ENCODE measurements at regions not wholly inside any gene's neighbourhood (a gene's known extent, or its start where the extent isn't known, plus 50 kb on each side); places are given as distances from the start of the nearest gene placed in this dataset.

DNA sequence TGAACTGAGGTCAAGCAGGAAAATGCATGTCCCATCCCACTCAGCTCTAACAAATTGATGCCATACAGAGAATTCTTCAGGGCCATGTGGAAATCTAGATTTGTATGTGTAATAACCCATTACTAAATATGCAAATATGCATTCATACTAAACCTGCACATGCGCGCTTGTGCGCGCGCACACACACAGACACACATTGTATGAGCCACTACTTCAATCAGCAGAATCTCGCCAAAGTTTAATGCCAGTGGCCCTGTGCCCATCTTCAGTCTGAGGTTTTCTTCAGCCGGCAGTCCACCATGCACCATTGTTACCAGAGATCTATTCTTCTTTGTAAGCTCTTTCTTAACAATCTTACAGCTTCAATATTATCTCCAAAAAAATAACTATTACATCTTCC lies 276.4 kb downstream of the PDGFC start:
- no TSS peak for BruUV-seq (replicated peaks)
- no peak overlapping the region for H3K9ac ChIP-seq (replicated peaks; ENCODE audit: extremely low read depth, insufficient read depth, low read length)
- H3K9me1 ChIP-seq (replicated peaks; ENCODE audit: control insufficient read depth, extremely low read depth, insufficient read depth, low read length), result no peaks in the 10 kb centered on the region
- CTCF ChIA-PET, result no interaction called here
- intact Hi-C loops (cut with micrococcal nuclease), result no loop called here
- no peak overlapping the region for H3K27ac ChIP-seq (ENCODE audit: insufficient read depth, low read depth, low read length)
- no peaks in the 10 kb centered on the region for H3K9me3 ChIP-seq (replicated peaks; ENCODE audit: control insufficient read depth, insufficient read depth, low read length)
- no peak for TF ChIP-seq FOS (IDR thresholded peaks at IDR 0.05; ENCODE audit: borderline replicate concordance, insufficient read depth, low read length)
- no peak for TF ChIP-seq POLR2A (IDR thresholded peaks at IDR 0.05; ENCODE audit: low read depth, low read length)
- TF ChIP-seq CTCF (IDR thresholded peaks at IDR 0.05; ENCODE audit: extremely low read depth in 1 of 2, insufficient read depth in 1 of 2, low read depth in 1 of 2, low read length in 2 of 2), result no peak
- TF ChIP-seq, protein P1, sequence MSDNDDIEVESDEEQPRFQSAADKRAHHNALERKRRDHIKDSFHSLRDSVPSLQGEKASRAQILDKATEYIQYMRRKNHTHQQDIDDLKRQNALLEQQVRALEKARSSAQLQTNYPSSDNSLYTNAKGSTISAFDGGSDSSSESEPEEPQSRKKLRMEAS (IDR thresholded peaks at IDR 0.05; ENCODE audit: insufficient read depth, insufficient read length), result no peak
- no peak for TF ChIP-seq MYC (IDR thresholded peaks at IDR 0.05; ENCODE audit: low read depth, low read length)
- no peak for TF ChIP-seq POLR2AphosphoS5 (IDR thresholded peaks at IDR 0.05; ENCODE audit: insufficient read depth, low read depth, low read length)
- no peak for TF ChIP-seq GATA2 (IDR thresholded peaks at IDR 0.05; ENCODE audit: insufficient read depth, insufficient read length, low read depth, low read length)
- TF ChIP-seq JUN (IDR thresholded peaks at IDR 0.05; ENCODE audit: borderline replicate concordance, insufficient read depth, insufficient read length, low read depth), result no peak
- TF ChIP-seq EZH2 (IDR thresholded peaks at IDR 0.05; ENCODE audit: borderline replicate concordance, low read depth, low read length, severe bottlenecking), result no peak
- dilution Hi-C loops (cut with MboI; ENCODE audit: extremely low pct_ligation_motif_present, low sequenced_read_pairs), result no loop called here
- FAIRE-seq (no peak), DNase-seq (ENCODE audit: low read depth, low spot score) (no peak)
- no peaks in the 10 kb centered on the region for H3K27me3 ChIP-seq (ENCODE audit: control insufficient read depth in 2 of 2, insufficient read depth in 2 of 2, low read length in 2 of 2)
- no peaks in the 10 kb centered on the region for H3K79me2 ChIP-seq (ENCODE audit: control insufficient read depth, insufficient read depth, low read length)
- no peak overlapping the region for H2AFZ ChIP-seq (ENCODE audit: low read depth, low read length)
- POLR2A ChIA-PET, result no interaction called here
- H3K4me1 ChIP-seq (ENCODE audit: control insufficient read depth, extremely low read depth, insufficient read depth, low read length), result no peaks in the 10 kb centered on the region
- H3K36me3 ChIP-seq (ENCODE audit: control insufficient read depth in 2 of 2, extremely low read depth in 1 of 2, insufficient read depth in 2 of 2, low read length in 2 of 2), result no peaks in the 10 kb centered on the region
- H3K4me3 ChIP-seq (replicated peaks in 1 of 3; ENCODE audit: insufficient read depth in 1 of 3, low read depth in 1 of 3, low read length in 3 of 3), result no peak overlapping the region
- no peaks in the 10 kb centered on the region for H4K20me1 ChIP-seq (replicated peaks; ENCODE audit: control insufficient read depth, extremely low read depth, insufficient read depth, low read length)
- H3K4me2 ChIP-seq (ENCODE audit: insufficient read depth, low read length), result no peak overlapping the region

Data from endothelial cell of umbilical vein (primary cell).